Activated T-cell treated with anti-CD3 and anti-CD28 coated beads for 48 hours (primary cell): ENCODE measurements at regions not wholly inside any gene's neighbourhood (a gene's known extent, or its start where the extent isn't known, plus 50 kb on each side); places are given as distances from the start of the nearest gene placed in this dataset.

Experiments
- DNase-seq: peaks from one replicate; pipeline ENCODE4 v3.0.0-alpha.2; 2020; ENCODE audit warnings: low read depth

DNA sequence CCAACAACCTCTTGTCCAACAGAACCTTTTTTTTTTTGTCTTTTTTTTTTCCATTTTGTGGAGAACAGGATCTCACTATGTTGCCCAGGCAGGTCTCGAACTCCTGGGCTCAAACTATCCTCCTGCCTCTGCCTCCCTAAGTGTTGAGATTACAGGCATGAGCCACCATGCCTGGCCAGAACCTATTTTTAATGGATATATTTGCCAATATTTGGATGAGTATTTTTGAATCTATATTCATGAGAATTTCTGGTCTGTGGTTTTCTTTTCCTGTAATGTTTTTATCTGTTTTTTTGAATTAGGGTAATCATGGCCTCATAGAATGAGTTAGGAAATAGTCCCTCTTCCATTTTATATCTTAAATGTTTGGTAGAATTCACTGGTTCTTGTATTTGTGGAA, 70.4 kb upstream of the RET start:
- no peak for DNase-seq

DNA sequence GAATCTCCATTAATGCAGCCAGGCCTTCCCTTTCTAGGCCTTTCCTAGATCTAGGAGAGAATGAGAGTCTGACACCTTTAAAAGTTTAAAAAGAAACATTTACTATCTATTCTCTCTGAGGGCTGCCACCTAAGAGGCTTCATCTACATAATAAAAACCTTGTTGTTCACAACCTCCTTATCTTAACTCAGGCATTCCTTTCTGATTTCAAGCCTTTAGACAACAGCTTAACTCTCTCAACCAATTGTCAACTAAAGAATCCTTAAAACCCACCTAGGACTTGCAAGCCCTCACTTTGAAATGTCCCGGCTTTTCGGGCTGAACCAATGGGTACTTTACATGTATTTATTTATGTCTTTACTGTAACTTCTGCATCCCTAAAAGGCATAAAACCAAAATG, 64.3 kb upstream of the RET start:
- no peak for DNase-seq

DNA sequence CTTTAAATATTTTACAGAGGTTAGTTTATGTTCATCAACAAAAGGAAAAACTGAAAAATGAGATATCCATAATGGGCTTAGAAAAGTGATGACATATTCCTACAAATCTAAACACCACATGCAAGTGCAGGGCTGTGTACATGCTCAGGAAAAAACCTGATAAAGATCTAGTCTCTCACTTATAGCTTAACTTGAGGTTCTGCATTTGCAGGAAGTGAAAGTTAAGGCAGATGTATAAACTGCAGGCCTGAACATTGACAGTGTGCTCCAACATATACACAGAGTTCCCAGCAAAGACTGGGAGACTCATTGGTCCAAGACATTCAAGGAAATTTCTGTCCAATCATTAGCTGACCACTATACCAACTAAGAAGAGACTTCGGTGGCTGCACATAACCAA, 63.8 kb upstream of the RET start:
- no peak for DNase-seq

DNA sequence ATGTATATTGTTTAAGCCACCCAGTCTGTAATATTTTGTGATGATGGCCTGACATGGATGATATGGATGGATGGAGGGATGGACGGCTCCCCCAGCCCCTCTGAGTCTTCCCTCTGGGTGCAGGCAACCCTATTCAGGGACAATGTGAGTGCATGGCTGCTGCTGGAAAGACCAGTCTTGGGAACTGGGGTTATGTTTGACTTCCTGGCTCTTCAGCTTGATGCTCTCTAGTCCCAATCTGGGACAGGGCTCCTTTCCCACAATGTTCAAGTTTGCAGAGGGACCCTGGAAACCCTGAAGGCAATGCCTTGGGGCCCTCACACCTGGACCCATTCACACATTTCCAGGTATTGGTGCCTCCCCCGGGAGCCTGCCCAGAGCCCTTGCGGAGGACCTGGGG, 52.3 kb upstream of the RET start:
- DNase-seq: no peak

DNA sequence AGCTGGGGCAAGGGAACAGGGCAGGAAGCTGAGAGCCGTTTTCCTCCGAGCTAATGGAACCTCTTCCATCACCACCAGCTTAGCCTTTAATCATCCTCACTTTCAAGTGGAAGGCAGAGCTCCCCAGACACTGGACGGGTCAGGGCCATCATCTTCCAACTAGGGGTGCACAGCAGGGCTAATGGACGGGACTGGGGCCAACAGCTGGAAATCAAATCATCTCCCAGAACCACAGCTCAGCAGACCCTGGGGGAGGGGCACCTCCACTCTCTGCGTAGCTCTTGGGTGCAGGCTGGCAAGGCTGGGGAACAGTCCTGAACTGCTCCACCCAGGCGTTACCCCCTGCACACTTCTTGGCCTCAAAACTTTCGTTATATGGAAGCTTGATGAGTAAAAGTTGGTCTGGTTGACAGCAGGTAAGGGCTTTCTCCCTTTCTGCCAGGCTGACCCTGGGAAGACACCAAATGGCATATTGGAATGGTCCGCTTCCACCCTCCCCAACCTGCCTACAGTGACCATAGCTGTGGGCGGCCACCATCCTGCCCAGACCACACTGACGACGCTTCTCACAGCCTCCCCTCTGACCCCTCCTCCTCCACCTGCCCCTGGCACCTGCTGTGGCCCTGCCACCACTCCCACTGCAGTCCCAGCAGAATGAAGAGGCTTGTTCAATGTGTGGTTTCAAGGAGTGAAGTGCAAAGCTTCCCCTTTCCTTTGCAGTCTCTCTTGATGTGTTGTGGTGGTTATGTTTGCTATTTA, 51.7 kb upstream of the RET start:
- no peak for DNase-seq

DNA sequence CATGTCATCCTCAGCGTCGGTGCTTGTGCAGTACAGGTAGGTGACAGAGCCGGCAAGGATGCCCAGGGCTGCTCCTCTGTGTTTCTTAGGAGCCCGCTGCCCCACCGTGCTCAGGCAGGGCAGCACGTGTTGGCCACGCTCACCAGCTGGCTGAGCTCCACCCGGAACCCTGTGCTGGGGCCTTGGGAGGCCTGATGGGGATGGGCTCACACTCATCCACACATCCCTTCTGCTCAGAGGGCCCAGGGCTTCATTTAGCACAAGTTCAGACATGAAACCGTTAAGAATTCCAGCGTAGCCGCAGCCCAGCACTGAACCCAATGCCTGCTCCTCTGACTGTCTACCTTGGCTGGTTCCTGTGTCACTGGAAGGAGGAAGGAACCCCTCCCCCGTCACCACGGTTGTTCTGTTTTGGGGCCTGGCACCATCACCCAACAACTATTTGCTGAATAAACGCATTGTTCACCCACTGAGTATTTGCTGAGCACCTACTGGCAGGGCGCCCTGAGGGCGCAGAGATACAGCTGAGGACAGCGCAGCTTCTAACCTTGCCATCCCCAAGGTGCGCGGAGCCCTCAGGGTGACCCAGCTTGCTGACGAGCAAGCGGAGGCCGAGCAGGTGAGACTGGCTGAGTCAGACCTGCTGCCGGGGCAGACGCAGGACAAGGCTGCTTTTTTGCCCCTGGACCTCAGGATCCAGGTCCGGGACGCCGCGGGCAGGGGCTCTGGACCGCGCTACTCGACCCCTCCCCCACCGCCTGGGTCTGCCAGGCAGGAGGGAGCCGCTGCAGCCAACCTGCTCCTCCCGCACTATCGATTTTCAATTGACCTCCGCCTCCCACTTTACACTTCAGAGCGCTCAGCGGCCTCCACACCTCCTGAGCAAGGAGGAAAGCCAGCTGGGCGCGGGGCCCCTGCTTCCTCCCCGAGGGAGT, 50.6 kb upstream of the RET start:
- no peak for DNase-seq
